C1 segment of cervical spinal cord (tissue), 14 donors: ENCODE measurements at regions not wholly inside any gene's neighbourhood (a gene's known extent, or its start where the extent isn't known, plus 50 kb on each side); places are given as distances from the start of the nearest gene placed in this dataset.
"Not testable (repeated sequence)": the region's sequence is repeated elsewhere in the genome, so short reads cannot be mapped to it uniquely, and the experiment has no call there.

Source experiments
- DNase-seq, 14 donors: peaks; one replicate each; lab custom pipeline; 2025; lab: John Stamatoyannopoulos, UW

DNA sequence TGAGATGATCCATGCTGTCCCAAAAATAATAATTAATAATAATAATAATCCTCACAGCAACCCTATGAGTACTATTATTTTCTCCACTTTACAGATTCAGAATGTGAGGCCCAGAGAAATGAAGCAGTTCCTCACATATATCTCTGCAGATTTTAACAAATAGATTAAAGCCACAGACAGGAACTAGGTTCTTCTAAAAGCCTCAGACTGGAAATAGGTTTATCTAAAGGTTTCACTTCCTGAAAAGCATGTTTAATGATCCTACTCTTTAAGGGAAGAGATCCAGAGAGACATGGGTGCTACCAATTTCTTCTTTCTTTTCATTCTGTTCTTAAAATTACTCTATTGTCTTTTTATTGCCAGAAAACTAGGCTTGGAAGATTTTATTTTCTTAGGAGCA is 1079.4 kb upstream of the COX7C start:
- no peak for DNase-seq

- DNase-seq: no peak
These were observed 1072.6 kb upstream of the COX7C start for GRCh38 chr5:85545129-85545528.

- DNase-seq: no peak
These were observed 1068.5 kb upstream of the COX7C start for GRCh38 chr5:85549229-85549628.

DNA sequence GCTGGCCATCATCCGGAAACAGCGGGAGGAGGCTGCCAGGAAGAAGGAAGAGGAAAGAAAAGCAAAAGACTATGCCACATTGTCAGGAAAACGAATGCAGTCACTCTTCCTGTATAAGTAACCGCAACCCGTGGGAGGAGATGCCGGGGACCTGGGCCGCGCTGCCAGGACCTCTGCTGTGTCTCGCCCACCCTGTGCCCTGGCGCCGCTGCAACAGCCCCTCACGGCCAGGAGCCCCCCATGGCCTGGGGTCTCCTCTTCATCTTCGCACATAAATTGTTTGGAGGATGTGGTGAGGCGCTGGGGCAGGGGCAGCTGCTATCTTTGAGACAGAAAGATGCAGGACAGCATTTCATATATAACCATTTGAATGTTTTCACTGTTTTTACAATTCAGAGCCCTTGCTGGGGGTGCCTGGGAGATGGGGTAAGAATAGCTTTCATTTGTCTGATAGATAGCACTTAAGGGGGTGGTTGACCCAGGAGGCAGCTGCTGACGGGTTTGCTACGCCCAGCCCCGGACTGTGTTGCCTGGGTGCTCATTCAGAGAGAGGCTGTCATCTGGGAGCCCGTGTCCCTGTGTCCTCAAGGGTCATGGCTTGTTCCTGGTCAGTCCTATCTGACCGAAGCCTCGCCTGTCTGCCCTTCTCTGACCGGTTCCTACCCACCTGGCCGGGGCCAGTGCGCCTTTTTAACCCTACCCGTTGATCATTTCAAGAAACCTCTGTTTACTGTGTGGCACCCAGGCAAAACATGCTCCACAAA is 1067.7 kb upstream of the COX7C start:
- no peak for DNase-seq

DNA sequence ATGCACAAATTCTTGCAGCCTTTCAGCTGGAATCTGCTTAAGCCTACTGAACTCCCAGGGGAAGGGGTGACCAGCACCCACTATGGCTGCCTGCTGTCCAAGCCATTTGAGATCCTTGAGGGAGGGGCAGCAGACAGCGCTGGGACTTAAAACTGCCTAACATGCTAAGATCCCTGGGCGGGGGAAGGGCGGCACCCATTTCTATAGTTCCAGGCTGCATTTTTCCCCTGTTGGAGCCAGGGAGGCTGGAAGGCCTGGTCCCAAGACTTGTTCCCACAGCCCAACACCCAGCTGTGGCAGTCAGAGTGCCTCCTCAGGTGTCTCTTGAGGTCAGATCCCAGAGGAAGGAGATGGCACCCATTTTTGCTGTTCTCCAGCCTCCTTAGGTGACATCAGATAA is 1061.3 kb upstream of the COX7C start:
- no peak for DNase-seq

GRCh38 chr5:85576666-85577065 is 1041.1 kb upstream of the COX7C start:
- no peak for DNase-seq

- DNase-seq: not testable (repeated sequence)
These were observed 1029.9 kb upstream of the COX7C start for GRCh38 chr5:85587806-85588205.

- DNase-seq: not testable (repeated sequence)
These were observed 1029.5 kb upstream of the COX7C start for GRCh38 chr5:85588268-85588667.

GRCh38 chr5:85590764-85591163 is 1027.0 kb upstream of the COX7C start:
- no peak for DNase-seq

- no peak for DNase-seq
These were observed 1026.4 kb upstream of the COX7C start for GRCh38 chr5:85591311-85591710.

DNA sequence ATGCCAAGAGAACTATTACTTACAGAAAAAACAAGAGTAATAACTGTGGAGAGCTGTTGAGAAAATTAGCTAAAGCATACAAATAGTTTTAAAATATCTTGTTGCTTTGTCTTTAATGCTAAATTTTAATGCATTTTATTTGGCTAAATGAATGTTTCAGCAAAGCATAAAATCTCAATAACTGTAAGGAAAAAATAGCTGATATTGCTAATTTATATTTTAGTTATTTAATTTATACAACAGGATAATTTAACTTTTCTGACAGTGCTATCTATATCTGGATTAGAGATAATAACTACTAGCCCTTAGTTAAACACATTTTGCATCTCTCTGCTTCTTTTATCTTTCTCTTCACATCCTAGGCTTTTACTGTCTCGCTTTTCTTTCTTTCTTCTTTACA is 1014.9 kb upstream of the COX7C start:
- DNase-seq: no peak

DNA sequence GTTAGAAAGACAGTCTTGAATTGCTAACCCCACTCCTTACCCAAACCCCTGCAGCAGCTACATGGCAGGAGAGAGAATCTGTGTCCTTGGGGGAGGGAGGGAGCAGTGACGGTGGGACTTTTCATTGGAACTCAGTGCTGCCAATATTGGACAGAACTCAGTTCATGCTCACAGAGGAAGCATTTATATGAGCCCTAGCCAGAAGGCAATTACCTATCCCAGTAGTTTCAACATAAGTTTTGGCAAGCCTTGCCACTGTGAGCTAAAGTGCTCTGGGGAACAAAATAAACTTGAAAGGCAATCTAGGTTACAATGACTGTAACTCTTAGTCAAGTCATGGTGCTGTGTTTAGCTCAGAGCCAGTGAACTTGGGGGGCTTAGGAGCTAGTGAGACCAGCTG is 1013.4 kb upstream of the COX7C start:
- DNase-seq: no peak

DNA sequence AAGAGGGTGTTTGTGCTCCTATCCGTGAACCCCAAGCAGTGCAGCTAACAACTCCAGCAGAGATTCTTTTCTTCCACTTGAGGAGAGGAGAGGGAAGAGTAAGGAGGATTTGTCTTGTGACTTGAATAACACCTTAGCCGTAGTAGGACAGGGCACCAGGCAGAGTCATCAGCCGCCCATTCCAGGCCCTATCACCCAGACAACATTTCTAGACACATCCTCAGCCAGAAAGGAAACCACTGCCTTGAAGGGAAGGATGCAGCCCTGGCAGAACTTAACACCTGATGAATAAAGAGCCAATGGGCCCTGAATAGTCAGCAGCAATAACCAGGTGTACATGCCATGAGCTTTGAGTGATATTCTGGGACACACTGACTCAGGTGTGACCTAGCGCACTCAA is 1013.0 kb upstream of the COX7C start:
- no peak for DNase-seq

GRCh38 chr5:85605381-85605780 is 1012.4 kb upstream of the COX7C start:
- no peak for DNase-seq

DNA sequence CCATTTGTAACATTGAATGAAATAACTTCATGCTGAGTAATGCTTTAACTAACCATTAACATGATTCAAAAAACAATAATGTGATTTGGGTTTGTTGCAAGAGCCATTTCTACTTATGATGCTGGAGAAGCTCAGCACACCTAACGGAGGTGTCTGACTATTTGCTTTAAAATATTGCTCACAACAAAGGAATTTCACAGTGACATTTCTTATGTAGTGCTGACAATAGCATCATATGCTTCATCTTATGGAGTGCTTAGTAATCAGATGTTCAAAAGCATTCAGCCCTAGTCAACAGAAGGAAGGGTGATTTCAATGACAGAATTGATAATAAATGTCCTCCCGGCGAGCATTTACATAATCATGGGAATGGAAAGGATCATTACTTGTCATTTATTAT is 1003.3 kb upstream of the COX7C start:
- DNase-seq: no peak

DNA sequence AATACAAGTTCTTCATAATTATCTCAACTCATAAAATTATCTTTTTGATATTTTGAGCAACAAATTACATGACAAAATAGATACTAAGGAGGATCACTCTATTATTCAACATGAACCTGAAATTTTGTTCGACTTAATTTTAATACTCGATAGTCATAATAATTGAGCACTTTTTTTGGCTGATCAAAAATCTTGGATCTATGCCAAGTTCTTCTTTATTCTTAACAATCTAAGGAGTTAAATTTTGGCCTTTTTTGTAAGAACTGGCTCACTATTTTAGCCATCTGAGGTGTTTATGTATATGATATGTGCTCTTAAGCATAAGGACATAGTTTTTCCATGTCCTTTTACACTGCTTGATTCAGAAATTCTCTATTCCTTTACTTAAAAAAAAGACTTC is 996.1 kb upstream of the COX7C start:
- DNase-seq: no peak

GRCh38 chr5:85628153-85628552 is 989.6 kb upstream of the COX7C start:
- DNase-seq: no peak

GRCh38 chr5:85638495-85639125 is 979.1 kb upstream of the COX7C start:
- not testable (repeated sequence) for DNase-seq

DNA sequence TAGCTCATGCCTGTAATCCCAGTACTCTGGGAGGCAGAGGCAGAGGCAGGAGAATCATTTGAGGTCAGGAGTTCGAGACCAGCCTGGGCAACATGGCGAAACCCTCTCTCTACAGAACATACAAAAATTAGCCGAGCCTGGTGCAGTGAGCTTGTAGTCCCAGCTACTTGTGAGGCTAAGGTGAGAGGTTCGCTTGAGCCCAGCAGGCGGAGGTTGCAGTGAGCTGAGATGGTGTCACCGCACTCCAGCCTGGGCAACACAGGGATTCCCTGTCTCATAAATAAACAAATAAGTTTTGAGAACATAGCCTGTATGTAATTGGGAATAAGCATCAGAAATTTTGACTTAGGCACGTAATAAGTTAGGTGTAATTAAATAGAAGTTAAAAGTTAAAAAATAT is 971.7 kb upstream of the COX7C start:
- no peak for DNase-seq

GRCh38 chr5:85646641-85647040 is 971.1 kb upstream of the COX7C start:
- no peak for DNase-seq

DNA sequence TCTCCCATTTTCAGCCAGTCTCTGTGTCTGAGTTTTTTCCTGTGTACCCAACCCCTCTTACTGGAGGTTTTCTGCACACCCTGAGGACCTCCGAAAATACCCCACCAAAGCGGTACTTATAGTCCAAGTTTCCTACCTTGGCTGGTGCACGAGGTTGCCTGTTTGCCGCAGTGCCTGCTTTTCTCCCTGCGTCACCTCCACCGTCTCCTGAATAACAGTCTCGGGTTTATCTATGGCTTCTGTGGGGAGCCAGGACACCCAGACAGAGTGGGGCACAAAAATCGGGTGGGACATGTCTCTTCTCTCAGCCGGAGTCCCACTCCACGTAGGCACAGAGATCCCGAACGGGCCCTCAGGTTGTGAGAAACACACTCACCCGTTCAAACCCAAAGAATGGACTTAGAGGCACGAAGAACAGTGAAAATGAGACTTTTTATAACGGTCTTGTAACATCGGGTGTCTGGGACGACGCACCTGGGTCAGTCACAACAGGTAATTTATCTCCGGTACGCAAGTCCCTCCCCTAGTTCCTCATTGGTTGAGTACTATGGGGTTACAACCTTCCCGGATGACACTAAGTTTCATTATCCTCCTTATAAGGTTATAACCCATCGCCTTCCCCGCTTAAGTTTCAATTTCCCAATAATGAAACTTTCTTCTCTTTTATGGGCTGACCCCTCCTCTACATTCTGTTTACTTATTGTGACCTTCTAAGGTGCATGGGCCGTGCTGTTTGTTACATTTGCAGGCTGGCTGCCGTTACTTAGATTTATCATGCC is 970.2 kb upstream of the COX7C start:
- DNase-seq: no peak

DNA sequence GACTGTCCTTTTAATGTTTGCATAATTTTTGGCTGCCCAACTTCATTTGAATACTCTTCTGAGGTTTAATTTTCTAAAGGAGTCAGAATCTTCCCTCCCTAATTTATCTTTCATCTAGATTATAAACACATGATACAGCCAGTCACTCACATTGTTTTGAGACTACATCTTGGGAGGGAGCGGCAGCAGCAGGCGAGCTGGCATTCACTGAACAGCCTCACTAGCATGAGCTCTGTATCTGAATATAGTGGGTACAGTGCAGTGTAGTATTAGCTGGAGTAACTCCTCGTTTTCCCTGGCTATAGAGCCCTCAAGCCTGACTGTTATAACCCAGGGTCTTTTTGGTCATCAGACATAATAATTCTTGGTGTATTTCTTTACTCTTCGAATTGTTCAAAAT is 969.2 kb upstream of the COX7C start:
- DNase-seq: no peak

GRCh38 chr5:85651731-85652130 is 966.0 kb upstream of the COX7C start:
- no peak for DNase-seq
